A549 (cell line): ENCODE measurements at regions not wholly inside any gene's neighbourhood (a gene's known extent, or its start where the extent isn't known, plus 50 kb on each side); places are given as distances from the start of the nearest gene placed in this dataset.

Experiments
- ATAC-seq, 2 experiments: fragments of 200-7000 bp in 1 of 2; fragments of >200 bp in 1 of 2; cut with Nextera tagmentation in 1 of 2; cut with Tn5 transposase in 1 of 2; 3 replicates each; pipeline versions ENCODE4 v1.8.0 to v1.9.1; 2018 to 2020; ENCODE audit warnings: mild to moderate bottlenecking in 1 of 2, moderate library complexity in 1 of 2
- CTCF ChIA-PET: fragments of 300-600 bp; sonication (Branson Sonifier 250); formaldehyde crosslinking; extraction: SDS; loops from one replicate; lab custom pipeline; 2021; ENCODE audit warnings: antibody characterized with exemption, inconsistent platforms; lab: Yijun Ruan, JAX
- POLR2A ChIA-PET: fragments of 350-600 bp; formaldehyde crosslinking; extraction: SDS; loops from one replicate; lab custom pipeline; 2021; ENCODE audit warnings: antibody characterized with exemption, inconsistent platforms; lab: Yijun Ruan, JAX
- DNase-seq, 2 experiments: peaks; one replicate each; pipeline versions ENCODE4 v3.0.0 to v3.0.0-alpha.2; 2011 to 2016; ENCODE audit warnings: low read depth in 1 of 2, low spot score in 1 of 2
- FAIRE-seq: peaks from 2 replicates; lab custom pipeline; 2011; peaks lifted over from hg19 to GRCh38; lab: Jason Lieb, UNC
- H3K27ac ChIP-seq, 2 experiments: fragments of >200 bp; sonication (Bioruptor Twin); formaldehyde crosslinking; 3 replicates each; pipeline ENCODE4 v1.5.1; 2016 to 2017
- H3K4me1 ChIP-seq: fragments of >200 bp; sonication (Bioruptor Twin); formaldehyde crosslinking; 3 replicates; pipeline ENCODE4 v1.6.1; 2016
- H3K4me2 ChIP-seq: fragments of >200 bp; sonication (Bioruptor Twin); formaldehyde crosslinking; 3 replicates; pipeline ENCODE4 v1.6.1; 2016
- H3K4me3 ChIP-seq: fragments of >200 bp; sonication (Bioruptor Twin); formaldehyde crosslinking; 3 replicates; pipeline ENCODE4 v1.5.1; 2016
- H3K9me3 ChIP-seq: fragments of >200 bp; sonication (Bioruptor Twin); formaldehyde crosslinking; 3 replicates; pipeline ENCODE4 v1.6.1; 2016
- E2F6 ChIP-seq: IDR thresholded peaks from 2 replicates; pipeline ENCODE4 v1.6.1; 2012; ENCODE audit warnings: low read depth, borderline replicate concordance
- ELK1 ChIP-seq: fragments of 150-350 bp; IDR thresholded peaks from 2 replicates; pipeline ENCODE4 v1.6.1; 2014; ENCODE audit warnings: low read depth, mild to moderate bottlenecking, low read length
- HOXB13 ChIP-seq: fragments of 250-450 bp; sonication (Bioruptor Pico); IDR thresholded peaks from 2 replicates; pipeline ENCODE4 v1.5.0; 2020; ENCODE audit warnings: low read depth, mild to moderate bottlenecking, moderate library complexity
- HOXB5 ChIP-seq: fragments of 250-450 bp; sonication (Bioruptor Pico); IDR thresholded peaks from 2 replicates; pipeline ENCODE4 v1.5.0; 2020; ENCODE audit warnings: mild to moderate bottlenecking, moderate library complexity
- KDM1A ChIP-seq: fragments of 200-600 bp; sonication (generic); IDR thresholded peaks from 2 replicates; pipeline ENCODE4 v1.6.1; 2016; ENCODE audit warnings: low read depth, mild to moderate bottlenecking
- MAZ ChIP-seq: fragments of 150-350 bp; IDR thresholded peaks from 2 replicates; pipeline ENCODE4 v1.6.1; 2014; ENCODE audit warnings: antibody characterized with exemption, low read depth, low read length, borderline replicate concordance
- NR3C1 ChIP-seq: fragments of >200 bp; sonication (Bioruptor Twin); formaldehyde crosslinking; IDR thresholded peaks from 3 replicates; pipeline ENCODE4 v1.6.1; 2017
- PHF8 ChIP-seq: fragments of 200-600 bp; sonication (generic); IDR thresholded peaks from 2 replicates; pipeline ENCODE4 v1.6.1; 2016; ENCODE audit warnings: low read depth, mild to moderate bottlenecking, antibody characterized with exemption, moderate library complexity, borderline replicate concordance
- RCOR1 ChIP-seq: fragments of 150-350 bp; IDR thresholded peaks from 2 replicates; pipeline ENCODE4 v1.6.1; 2014; ENCODE audit warnings: antibody characterized with exemption, low read length, low read depth
- TFCP2L1 ChIP-seq: fragments of 250-450 bp; sonication (Bioruptor Pico); IDR thresholded peaks from 2 replicates; pipeline ENCODE4 v1.5.0; 2021; ENCODE audit warnings: mild to moderate bottlenecking
- ZFP36 ChIP-seq: fragments of 450-650 bp; IDR thresholded peaks from 2 replicates; pipeline ENCODE4 v1.6.1; 2014; ENCODE audit warnings: borderline replicate concordance; ENCODE audit not compliant: partially characterized antibody
- WGBS: methylation state at CpG from one replicate; pipeline ENCODE4 v1.1.6; 2017; ENCODE audit errors: missing lambda C conversion rate; 5-methylcytosine and 5-hydroxymethylcytosine counted together
- TF ChIP-seq, protein P1 (sequence below): fragments of >200 bp; sonication (Bioruptor Twin); formaldehyde crosslinking; IDR thresholded peaks from 3 replicates; pipeline ENCODE4 v1.6.1; 2016
- TF ChIP-seq, protein P2 (sequence below): fragments of >200 bp; sonication (Bioruptor Twin); formaldehyde crosslinking; IDR thresholded peaks from 3 replicates; pipeline ENCODE4 v1.5.1; 2016
- TF ChIP-seq, protein P3 (sequence below): IDR thresholded peaks from 2 replicates; pipeline ENCODE4 v1.6.1; 2012

DNA sequence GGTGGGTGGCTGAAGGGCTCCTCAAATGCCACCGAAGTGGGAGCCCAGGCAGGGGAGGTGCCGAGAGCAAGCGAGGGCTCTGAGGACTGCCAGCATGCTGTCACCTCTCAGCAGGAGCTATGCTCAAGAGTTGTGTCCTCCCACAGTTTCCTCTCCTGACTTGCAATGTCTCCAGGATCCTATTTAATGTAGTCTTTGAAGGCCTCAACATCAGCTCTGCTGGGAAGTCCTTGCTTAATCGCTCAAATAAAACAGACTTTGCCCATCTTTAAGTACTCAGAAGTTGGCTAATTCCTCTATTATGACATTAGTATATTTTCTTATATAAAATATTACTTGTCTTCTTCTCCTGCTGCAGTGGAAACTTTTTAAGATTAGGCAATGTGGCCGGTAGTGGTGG is 154.2 kb upstream of the NRIP1 start:
- TF ChIP-seq RCOR1 (no peak), HOXB13 (no peak), KDM1A (no peak), HOXB5 (no peak), ELK1 (no peak)
- TF ChIP-seq, protein P1, sequence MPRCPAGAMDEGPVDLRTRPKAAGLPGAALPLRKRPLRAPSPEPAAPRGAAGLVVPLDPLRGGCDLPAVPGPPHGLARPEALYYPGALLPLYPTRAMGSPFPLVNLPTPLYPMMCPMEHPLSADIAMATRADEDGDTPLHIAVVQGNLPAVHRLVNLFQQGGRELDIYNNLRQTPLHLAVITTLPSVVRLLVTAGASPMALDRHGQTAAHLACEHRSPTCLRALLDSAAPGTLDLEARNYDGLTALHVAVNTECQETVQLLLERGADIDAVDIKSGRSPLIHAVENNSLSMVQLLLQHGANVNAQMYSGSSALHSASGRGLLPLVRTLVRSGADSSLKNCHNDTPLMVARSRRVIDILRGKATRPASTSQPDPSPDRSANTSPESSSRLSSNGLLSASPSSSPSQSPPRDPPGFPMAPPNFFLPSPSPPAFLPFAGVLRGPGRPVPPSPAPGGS, result no peak
- TF ChIP-seq, protein P2, sequence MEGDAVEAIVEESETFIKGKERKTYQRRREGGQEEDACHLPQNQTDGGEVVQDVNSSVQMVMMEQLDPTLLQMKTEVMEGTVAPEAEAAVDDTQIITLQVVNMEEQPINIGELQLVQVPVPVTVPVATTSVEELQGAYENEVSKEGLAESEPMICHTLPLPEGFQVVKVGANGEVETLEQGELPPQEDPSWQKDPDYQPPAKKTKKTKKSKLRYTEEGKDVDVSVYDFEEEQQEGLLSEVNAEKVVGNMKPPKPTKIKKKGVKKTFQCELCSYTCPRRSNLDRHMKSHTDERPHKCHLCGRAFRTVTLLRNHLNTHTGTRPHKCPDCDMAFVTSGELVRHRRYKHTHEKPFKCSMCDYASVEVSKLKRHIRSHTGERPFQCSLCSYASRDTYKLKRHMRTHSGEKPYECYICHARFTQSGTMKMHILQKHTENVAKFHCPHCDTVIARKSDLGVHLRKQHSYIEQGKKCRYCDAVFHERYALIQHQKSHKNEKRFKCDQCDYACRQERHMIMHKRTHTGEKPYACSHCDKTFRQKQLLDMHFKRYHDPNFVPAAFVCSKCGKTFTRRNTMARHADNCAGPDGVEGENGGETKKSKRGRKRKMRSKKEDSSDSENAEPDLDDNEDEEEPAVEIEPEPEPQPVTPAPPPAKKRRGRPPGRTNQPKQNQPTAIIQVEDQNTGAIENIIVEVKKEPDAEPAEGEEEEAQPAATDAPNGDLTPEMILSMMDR, result no peak
- Histone ChIP-seq H3K4me3 (no peak overlapping the region), H3K9me3 (no peaks in the 10 kb centered on the region), H3K4me2 (no peak overlapping the region), H3K27ac (peak overlapping the region in 1 of 2 experiments; percentile 59; a peak in 1 of 6 replicates), H3K4me1 (peaks cover 39% of the 10 kb centered on the region)
- ChIA-PET POLR2A (no interaction called here), CTCF (no interaction called here)
- ATAC-seq (no peak), DNase-seq (no peak), FAIRE-seq (no peak)
- 81% methylated on average over 4 of the region's 5 CpGs for WGBS

GRCh38 chr21:15219894-15220293 is 155.1 kb upstream of the NRIP1 start:
- FAIRE-seq, result no peak
- Histone ChIP-seq H3K9me3 (no peaks in the 10 kb centered on the region), H3K4me1 (peaks cover 46% of the 10 kb centered on the region), H3K4me2 (no peak overlapping the region), H3K27ac (peak overlapping the region; percentile 43 to 88), H3K4me3 (no peak overlapping the region)
- ATAC-seq, result no peak
- ChIA-PET CTCF (interaction anchor here (0.5 kb wide), 1 partner anchor 187 kb away, joined by 3 read pairs; no protein-coding TSS in a partner anchor), POLR2A (no interaction called here)
- no peak for TF ChIP-seq E2F6
- TF ChIP-seq, protein P2, result no peak
- TF ChIP-seq NR3C1, result no peak
- TF ChIP-seq ZFP36, result no peak
- no peak for TF ChIP-seq HOXB13
- TF ChIP-seq TFCP2L1 (CRISPR knock-in tag), result no peak
- no peak for TF ChIP-seq KDM1A
- no peak for TF ChIP-seq MAZ
- TF ChIP-seq, protein P3, sequence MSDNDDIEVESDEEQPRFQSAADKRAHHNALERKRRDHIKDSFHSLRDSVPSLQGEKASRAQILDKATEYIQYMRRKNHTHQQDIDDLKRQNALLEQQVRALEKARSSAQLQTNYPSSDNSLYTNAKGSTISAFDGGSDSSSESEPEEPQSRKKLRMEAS, result no peak
- TF ChIP-seq PHF8, result no peak
- TF ChIP-seq ELK1, result no peak
- no peak for DNase-seq
- WGBS, result 87% methylated on average over 6 of the region's 6 CpGs
